ENCODE measurements at regions not wholly inside any gene's neighbourhood (a gene's known extent, or its start where the extent isn't known, plus 50 kb on each side); places are given as distances from the start of the nearest gene placed in this dataset.

- Histone ChIP-seq H3K4me2 (ENCODE audit: insufficient read depth, low read length) (peak overlapping the region; percentile 31), H2AFZ (ENCODE audit: low read depth, low read length) (peak overlapping the region; percentile 56), H3K27me3 (ENCODE audit: control insufficient read depth in 2 of 2, insufficient read depth in 2 of 2, low read length in 2 of 2) (no peaks in the 10 kb centered on the region), H3K79me2 (ENCODE audit: control insufficient read depth, insufficient read depth, low read length) (no peaks in the 10 kb centered on the region), H3K4me3 (replicated peaks in 1 of 3; ENCODE audit: insufficient read depth in 1 of 3, low read depth in 1 of 3, low read length in 3 of 3) (no peak overlapping the region), H3K4me1 (ENCODE audit: control insufficient read depth, extremely low read depth, insufficient read depth, low read length) (peaks cover 14% of the 10 kb centered on the region), H3K9me3 (replicated peaks; ENCODE audit: control insufficient read depth, insufficient read depth, low read length) (no peaks in the 10 kb centered on the region), H3K9me1 (replicated peaks; ENCODE audit: control insufficient read depth, extremely low read depth, insufficient read depth, low read length) (no peaks in the 10 kb centered on the region), H4K20me1 (replicated peaks; ENCODE audit: control insufficient read depth, extremely low read depth, insufficient read depth, low read length) (no peaks in the 10 kb centered on the region), H3K27ac (ENCODE audit: insufficient read depth, low read depth, low read length) (peak overlapping the region; percentile 43), H3K9ac (replicated peaks; ENCODE audit: extremely low read depth, insufficient read depth, low read length) (peak overlapping the region; percentile 26), H3K36me3 (ENCODE audit: control insufficient read depth in 2 of 2, extremely low read depth in 1 of 2, insufficient read depth in 2 of 2, low read length in 2 of 2) (no peaks in the 10 kb centered on the region)
- intact Hi-C loops (cut with micrococcal nuclease): no loop called here
- ChIA-PET POLR2A (interaction anchor here (1.3 kb wide), 1 partner anchor 11 kb away, joined by 4 read pairs; no protein-coding TSS in a partner anchor), CTCF (interaction anchor here (0.8 to 2.0 kb wide), 7 partner anchors 12 to 145 kb away, joined by 3 to 13 read pairs (median 4); no protein-coding TSS in a partner anchor)
- BruUV-seq (replicated peaks): no TSS peak
- dilution Hi-C loops (cut with MboI; ENCODE audit: extremely low pct_ligation_motif_present, low sequenced_read_pairs): loop anchor here (25.0 kb wide), 1 partner anchor 238 kb away; no protein-coding TSS in a partner anchor
- no peak for DNase-seq (ENCODE audit: low read depth, low spot score)
- FAIRE-seq: no peak
- TF ChIP-seq MYC (IDR thresholded peaks at IDR 0.05; ENCODE audit: low read depth, low read length) (no peak), FOS (IDR thresholded peaks at IDR 0.05; ENCODE audit: borderline replicate concordance, insufficient read depth, low read length) (no peak), POLR2AphosphoS5 (IDR thresholded peaks at IDR 0.05; ENCODE audit: insufficient read depth, low read depth, low read length) (no peak), POLR2A (IDR thresholded peaks at IDR 0.05; ENCODE audit: low read depth, low read length) (no peak), EZH2 (IDR thresholded peaks at IDR 0.05; ENCODE audit: borderline replicate concordance, low read depth, low read length, severe bottlenecking) (no peak), CTCF (IDR thresholded peaks at IDR 0.05; ENCODE audit: extremely low read depth in 1 of 2, insufficient read depth in 1 of 2, low read depth in 1 of 2, low read length in 2 of 2) (no peak), JUN (IDR thresholded peaks at IDR 0.05; ENCODE audit: borderline replicate concordance, insufficient read depth, insufficient read length, low read depth) (no peak), GATA2 (IDR thresholded peaks at IDR 0.05; ENCODE audit: insufficient read depth, insufficient read length, low read depth, low read length) (no peak)
- TF ChIP-seq, protein P1, sequence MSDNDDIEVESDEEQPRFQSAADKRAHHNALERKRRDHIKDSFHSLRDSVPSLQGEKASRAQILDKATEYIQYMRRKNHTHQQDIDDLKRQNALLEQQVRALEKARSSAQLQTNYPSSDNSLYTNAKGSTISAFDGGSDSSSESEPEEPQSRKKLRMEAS (IDR thresholded peaks at IDR 0.05; ENCODE audit: insufficient read depth, insufficient read length): no peak
Observed at GRCh38 chr9:109923806-109924205, 143.8 kb downstream of the PALM2AKAP2 start.

Measured in endothelial cell of umbilical vein (primary cell).